Suprapubic skin (tissue), 3 donors: ENCODE measurements at regions not wholly inside any gene's neighbourhood (a gene's known extent, or its start where the extent isn't known, plus 50 kb on each side); places are given as distances from the start of the nearest gene placed in this dataset.

Source experiments
- POLR2AphosphoS5 ChIP-seq, 3 donors: sonication (generic); formaldehyde crosslinking; IDR thresholded peaks; one replicate each; pipeline ENCODE4 v1.6.1; 2017; ENCODE audit warnings: antibody characterized with exemption in 3 of 3
- TF ChIP-seq, protein P1 (sequence below), 2 donors: fragments of 200-600 bp in 1 of 2; fragments of 450-650 bp in 1 of 2; sonication (generic) in 1 of 2; IDR thresholded peaks; one replicate each; pipeline ENCODE4 v1.5.1; 2016 to 2019; ENCODE audit warnings: antibody characterized with exemption in 2 of 2, mild to moderate bottlenecking in 1 of 2, moderate library complexity in 1 of 2

- TF ChIP-seq, protein P1, sequence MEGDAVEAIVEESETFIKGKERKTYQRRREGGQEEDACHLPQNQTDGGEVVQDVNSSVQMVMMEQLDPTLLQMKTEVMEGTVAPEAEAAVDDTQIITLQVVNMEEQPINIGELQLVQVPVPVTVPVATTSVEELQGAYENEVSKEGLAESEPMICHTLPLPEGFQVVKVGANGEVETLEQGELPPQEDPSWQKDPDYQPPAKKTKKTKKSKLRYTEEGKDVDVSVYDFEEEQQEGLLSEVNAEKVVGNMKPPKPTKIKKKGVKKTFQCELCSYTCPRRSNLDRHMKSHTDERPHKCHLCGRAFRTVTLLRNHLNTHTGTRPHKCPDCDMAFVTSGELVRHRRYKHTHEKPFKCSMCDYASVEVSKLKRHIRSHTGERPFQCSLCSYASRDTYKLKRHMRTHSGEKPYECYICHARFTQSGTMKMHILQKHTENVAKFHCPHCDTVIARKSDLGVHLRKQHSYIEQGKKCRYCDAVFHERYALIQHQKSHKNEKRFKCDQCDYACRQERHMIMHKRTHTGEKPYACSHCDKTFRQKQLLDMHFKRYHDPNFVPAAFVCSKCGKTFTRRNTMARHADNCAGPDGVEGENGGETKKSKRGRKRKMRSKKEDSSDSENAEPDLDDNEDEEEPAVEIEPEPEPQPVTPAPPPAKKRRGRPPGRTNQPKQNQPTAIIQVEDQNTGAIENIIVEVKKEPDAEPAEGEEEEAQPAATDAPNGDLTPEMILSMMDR (IDR thresholded peaks at IDR 0.05) = no peak
- TF ChIP-seq POLR2AphosphoS5 (IDR thresholded peaks at IDR 0.05) = no peak
Observed at GRCh38 chr15:79570004-79570403, 137.9 kb downstream of the MINAR1 start.
